Right lobe of liver (tissue), 6 donors: ENCODE measurements at regions not wholly inside any gene's neighbourhood (a gene's known extent, or its start where the extent isn't known, plus 50 kb on each side); places are given as distances from the start of the nearest gene placed in this dataset.

Experiments used
- ATAC-seq, 4 donors: fragments of 200-7000 bp; cut with Tn5 transposase; one replicate each; pipeline ENCODE4 v1.9.1; 2020; ENCODE audit warnings: mild to moderate bottlenecking in 4 of 4, moderate library complexity in 4 of 4
- DNase-seq, 3 donors: peaks; one replicate each; pipeline ENCODE4 v3.0.0-alpha.2; 2020
- H3K27ac ChIP-seq, 3 donors: fragments of 200-600 bp; one replicate each; pipeline ENCODE4 v1.8.0; 2022
- H3K27me3 ChIP-seq, 2 donors: fragments of 200-600 bp; one replicate each; pipeline ENCODE4 v1.8.0; 2022
- H3K36me3 ChIP-seq, 4 donors: fragments of 200-600 bp; sonication (generic) in 1 of 4; one replicate each; pipeline versions ENCODE4 v1.5.1 to v1.8.0; 2017 to 2022; ENCODE audit warnings: control low read depth in 1 of 4
- H3K4me1 ChIP-seq, 4 donors: fragments of 200-600 bp; sonication (generic) in 1 of 4; one replicate each; pipeline versions ENCODE4 v1.5.1 to v1.8.0; 2017 to 2022; ENCODE audit warnings: control low read depth in 1 of 4
- H3K4me3 ChIP-seq, 3 donors: fragments of 200-600 bp; one replicate each; pipeline ENCODE4 v1.8.0; 2022
- H3K9me3 ChIP-seq, 4 donors: fragments of 200-600 bp; sonication (generic) in 1 of 4; one replicate each; pipeline versions ENCODE4 v1.5.1 to v1.8.0; 2017 to 2022; ENCODE audit warnings: control low read depth in 1 of 4
- POLR2A ChIP-seq: fragments of 450-650 bp; IDR thresholded peaks from one replicate; pipeline ENCODE4 v1.6.1; 2017; ENCODE audit warnings: antibody characterized with exemption, mild to moderate bottlenecking
- WGBS: methylation state at CpG from one replicate; pipeline ENCODE4 v1.1.6; 2018; ENCODE audit warnings: low coverage, low lambda C conversion rate; ENCODE audit not compliant: insufficient coverage; ENCODE audit errors: missing lambda C conversion rate; 5-methylcytosine and 5-hydroxymethylcytosine counted together
- intact Hi-C, 2 donors: fragments of 100-400 bp; cut with DNase I; formaldehyde crosslinking; loops; one replicate each; pipeline versions ENCODE4 v1.11.2 to v1.14.1; 2022
- TF ChIP-seq, protein P1 (sequence below), 4 donors: fragments of 200-600 bp in 3 of 4; fragments of 450-650 bp in 1 of 4; IDR thresholded peaks; one replicate each; pipeline versions ENCODE4 v1.5.1 to v1.8.0; 2016 to 2022; ENCODE audit warnings: antibody characterized with exemption in 4 of 4, mild to moderate bottlenecking in 2 of 4
- donor health status: DM: no; HTN: yes; CAD: no.
- donor health status: DM: no; HTN: no; CAD: no.
- donor health status: DM: no; HTN: no; CAD: no.
- donor health status: DM: no; HTN: yes; CAD: no.
- donor health status: DM: no; HTN: yes; CAD: no.

DNA sequence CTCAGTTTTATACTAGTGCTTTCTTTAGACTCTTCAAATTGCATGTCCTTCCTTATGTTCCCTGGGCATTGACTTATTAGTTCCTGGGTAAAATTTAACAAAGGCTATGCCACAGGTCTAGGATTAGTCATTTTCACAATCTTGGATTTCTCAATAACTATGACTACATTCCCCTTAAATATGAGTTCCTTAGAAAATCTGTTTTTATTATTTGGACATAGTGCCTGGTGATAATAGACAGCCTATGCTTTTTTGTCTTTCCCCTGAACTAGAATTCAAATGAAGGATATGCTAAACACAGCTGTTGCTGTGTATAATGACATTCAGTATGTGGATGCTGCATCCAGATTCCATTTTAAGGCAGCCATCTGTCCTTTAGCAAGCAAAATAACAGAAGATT lies 1252.8 kb upstream of the GJE1 start:
- intact Hi-C loops = no loop called here
- DNase-seq = no peak
- Histone ChIP-seq H3K36me3 (no peaks in the 10 kb centered on the region), H3K4me3 (no peak overlapping the region), H3K9me3 (no peaks in the 10 kb centered on the region), H3K4me1 (no peaks in the 10 kb centered on the region), H3K27me3 (no peaks in the 10 kb centered on the region), H3K27ac (no peak overlapping the region)
- peak in 1 of 4 donors; percentile 54 for ATAC-seq
- TF ChIP-seq POLR2A = no peak
- TF ChIP-seq, protein P1, sequence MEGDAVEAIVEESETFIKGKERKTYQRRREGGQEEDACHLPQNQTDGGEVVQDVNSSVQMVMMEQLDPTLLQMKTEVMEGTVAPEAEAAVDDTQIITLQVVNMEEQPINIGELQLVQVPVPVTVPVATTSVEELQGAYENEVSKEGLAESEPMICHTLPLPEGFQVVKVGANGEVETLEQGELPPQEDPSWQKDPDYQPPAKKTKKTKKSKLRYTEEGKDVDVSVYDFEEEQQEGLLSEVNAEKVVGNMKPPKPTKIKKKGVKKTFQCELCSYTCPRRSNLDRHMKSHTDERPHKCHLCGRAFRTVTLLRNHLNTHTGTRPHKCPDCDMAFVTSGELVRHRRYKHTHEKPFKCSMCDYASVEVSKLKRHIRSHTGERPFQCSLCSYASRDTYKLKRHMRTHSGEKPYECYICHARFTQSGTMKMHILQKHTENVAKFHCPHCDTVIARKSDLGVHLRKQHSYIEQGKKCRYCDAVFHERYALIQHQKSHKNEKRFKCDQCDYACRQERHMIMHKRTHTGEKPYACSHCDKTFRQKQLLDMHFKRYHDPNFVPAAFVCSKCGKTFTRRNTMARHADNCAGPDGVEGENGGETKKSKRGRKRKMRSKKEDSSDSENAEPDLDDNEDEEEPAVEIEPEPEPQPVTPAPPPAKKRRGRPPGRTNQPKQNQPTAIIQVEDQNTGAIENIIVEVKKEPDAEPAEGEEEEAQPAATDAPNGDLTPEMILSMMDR (IDR thresholded peaks at IDR 0.05) = no peak

DNA sequence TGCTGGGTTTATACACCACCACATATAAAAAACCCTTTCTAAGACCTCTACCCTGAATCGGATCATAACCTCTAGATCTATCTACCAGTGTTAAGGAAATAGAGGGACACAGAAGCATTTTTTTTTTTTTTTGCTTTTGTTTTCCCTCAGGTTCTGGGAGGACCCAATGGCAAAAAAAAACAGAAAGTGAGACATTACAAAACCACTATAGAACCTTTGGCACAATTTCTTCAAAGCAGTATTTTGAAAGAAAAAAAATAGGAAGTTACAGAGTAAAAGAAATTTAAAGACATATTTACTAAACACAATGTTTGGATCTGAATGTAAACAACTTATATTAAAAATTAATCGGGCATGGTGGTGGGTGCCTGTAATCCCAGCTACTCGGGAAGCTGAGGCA lies 1258.7 kb upstream of the GJE1 start:
- WGBS = 68% methylated on average over 3 of the region's 3 CpGs

DNA sequence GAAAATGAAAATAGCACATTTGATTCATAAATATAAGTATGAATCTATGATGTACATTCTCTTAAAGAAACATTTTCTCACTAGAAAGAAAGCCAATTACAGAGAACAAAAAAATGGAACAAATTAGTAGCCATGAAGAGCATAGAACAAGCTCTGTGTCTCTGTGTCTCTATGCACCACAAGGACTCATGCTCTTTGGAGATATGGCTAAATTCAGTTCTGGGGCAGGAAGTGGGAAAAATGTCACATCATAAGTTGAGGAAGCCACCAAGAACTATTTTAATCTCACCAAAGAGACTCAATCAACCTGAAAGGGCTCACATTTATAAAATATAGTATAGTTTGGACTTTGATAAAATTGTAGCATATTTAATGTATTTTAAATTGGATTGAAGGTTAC lies 1259.8 kb upstream of the GJE1 start:
- Histone ChIP-seq H3K36me3 (no peaks in the 10 kb centered on the region), H3K4me3 (no peak overlapping the region), H3K9me3 (no peaks in the 10 kb centered on the region), H3K27me3 (no peaks in the 10 kb centered on the region), H3K4me1 (no peaks in the 10 kb centered on the region), H3K27ac (no peak overlapping the region)
- ATAC-seq (no peak), DNase-seq (no peak)
- intact Hi-C loops = no loop called here
- TF ChIP-seq, protein P1 (IDR thresholded peaks at IDR 0.05) = no peak

More for the DNA sequence above, 1258.7 kb upstream of the GJE1 start:
- H3K27me3 ChIP-seq = no peaks in the 10 kb centered on the region
- H3K27ac ChIP-seq = no peak overlapping the region
- no peak for TF ChIP-seq POLR2A
- TF ChIP-seq, protein P1 (IDR thresholded peaks at IDR 0.05) = no peak
- no peaks in the 10 kb centered on the region for H3K36me3 ChIP-seq
- H3K4me3 ChIP-seq = no peak overlapping the region
- ATAC-seq (no peak), DNase-seq (no peak)
- H3K9me3 ChIP-seq = no peaks in the 10 kb centered on the region
- intact Hi-C loops = no loop called here
- H3K4me1 ChIP-seq = no peaks in the 10 kb centered on the region

DNA sequence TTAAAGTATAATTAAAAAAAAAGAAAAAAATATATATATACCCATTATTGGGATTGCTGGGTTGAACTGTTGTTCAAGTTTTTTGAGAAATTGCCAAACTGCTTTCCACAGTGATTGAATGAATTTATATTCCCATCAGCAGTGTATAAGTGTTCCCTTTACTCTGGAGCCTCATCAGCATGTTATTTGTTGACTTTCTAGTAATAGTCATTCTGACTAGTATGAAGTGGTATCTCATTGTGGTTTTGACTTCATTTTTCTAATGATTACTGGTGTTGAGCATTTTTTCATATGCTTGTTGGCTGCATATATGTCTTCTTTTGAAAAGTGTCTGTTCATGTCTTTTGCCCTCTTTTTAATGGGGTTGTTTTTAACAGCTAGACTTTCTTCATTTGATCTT lies 1260.8 kb upstream of the GJE1 start:
- Histone ChIP-seq H3K27me3 (no peaks in the 10 kb centered on the region), H3K9me3 (no peaks in the 10 kb centered on the region), H3K27ac (no peak overlapping the region), H3K4me1 (no peaks in the 10 kb centered on the region), H3K36me3 (no peaks in the 10 kb centered on the region), H3K4me3 (no peak overlapping the region)
- no peak for TF ChIP-seq POLR2A
- TF ChIP-seq, protein P1 (IDR thresholded peaks at IDR 0.05) = no peak
- ATAC-seq (no peak), DNase-seq (no peak)
- intact Hi-C loops = no loop called here

DNA sequence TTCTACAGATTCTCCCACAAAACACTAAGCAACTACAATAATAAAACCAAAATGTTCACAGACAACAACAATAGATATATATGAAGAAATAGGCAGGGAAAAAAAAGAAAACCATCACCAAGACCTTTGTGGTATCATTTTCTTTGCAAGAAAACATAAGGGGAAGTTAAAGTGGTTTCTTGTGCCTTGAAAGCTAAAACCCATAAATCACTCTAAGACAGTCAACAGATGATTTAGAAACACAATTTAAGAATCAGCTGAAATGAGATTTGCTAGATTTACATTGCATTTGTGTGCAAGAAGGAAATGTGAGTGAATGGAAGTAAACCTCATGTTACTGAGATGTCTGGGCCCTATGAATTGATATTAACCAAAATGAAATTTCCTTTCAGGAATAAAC lies 1265.4 kb upstream of the GJE1 start:
- no peaks in the 10 kb centered on the region for H3K9me3 ChIP-seq
- ATAC-seq (no peak), DNase-seq (no peak)
- no peaks in the 10 kb centered on the region for H3K4me1 ChIP-seq
- no peak for TF ChIP-seq POLR2A
- TF ChIP-seq, protein P1 (IDR thresholded peaks at IDR 0.05) = no peak
- no peak overlapping the region for H3K4me3 ChIP-seq
- no peak overlapping the region for H3K27ac ChIP-seq
- no peaks in the 10 kb centered on the region for H3K27me3 ChIP-seq
- no peaks in the 10 kb centered on the region for H3K36me3 ChIP-seq
- intact Hi-C loops = no loop called here
